Esophagus squamous epithelium (tissue), 4 donors: ENCODE measurements at regions not wholly inside any gene's neighbourhood (a gene's known extent, or its start where the extent isn't known, plus 50 kb on each side); places are given as distances from the start of the nearest gene placed in this dataset.

ENCODE experiments used
- POLR2A ChIP-seq, 4 donors: fragments of 450-650 bp; IDR thresholded peaks; one replicate each; pipeline ENCODE4 v1.6.1; 2017; ENCODE audit warnings: antibody characterized with exemption in 4 of 4, mild to moderate bottlenecking in 4 of 4, moderate library complexity in 3 of 4
- TF ChIP-seq, protein P1 (sequence below), 6 experiments: fragments of 450-650 bp in 4 of 6; fragments of 200-600 bp in 2 of 6; sonication (generic) in 2 of 6; IDR thresholded peaks; one replicate each; pipeline ENCODE4 v1.5.1; 2016 to 2019; ENCODE audit warnings: antibody characterized with exemption in 6 of 6, mild to moderate bottlenecking in 4 of 6, moderate library complexity in 4 of 6

DNA sequence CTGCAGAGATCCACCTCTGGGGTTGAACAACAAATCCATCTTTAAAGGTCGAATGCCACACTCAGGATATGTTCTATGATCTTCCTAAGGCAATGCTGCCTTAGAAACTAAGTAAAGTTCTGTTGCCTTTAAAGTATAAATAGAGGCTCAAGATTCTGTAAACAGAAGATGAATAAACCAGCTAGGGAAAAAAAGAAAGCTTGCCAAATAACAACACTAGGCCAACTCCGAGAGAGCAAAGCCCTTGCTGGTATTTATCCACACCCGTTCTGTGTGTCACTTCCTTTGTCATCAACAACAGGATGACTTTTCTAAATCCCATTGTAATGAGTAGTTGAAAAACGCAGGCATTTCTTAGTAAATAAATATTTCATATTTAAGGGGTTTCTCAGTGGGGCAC is 330.0 kb upstream of the GLI3 start:
- TF ChIP-seq, protein P1, sequence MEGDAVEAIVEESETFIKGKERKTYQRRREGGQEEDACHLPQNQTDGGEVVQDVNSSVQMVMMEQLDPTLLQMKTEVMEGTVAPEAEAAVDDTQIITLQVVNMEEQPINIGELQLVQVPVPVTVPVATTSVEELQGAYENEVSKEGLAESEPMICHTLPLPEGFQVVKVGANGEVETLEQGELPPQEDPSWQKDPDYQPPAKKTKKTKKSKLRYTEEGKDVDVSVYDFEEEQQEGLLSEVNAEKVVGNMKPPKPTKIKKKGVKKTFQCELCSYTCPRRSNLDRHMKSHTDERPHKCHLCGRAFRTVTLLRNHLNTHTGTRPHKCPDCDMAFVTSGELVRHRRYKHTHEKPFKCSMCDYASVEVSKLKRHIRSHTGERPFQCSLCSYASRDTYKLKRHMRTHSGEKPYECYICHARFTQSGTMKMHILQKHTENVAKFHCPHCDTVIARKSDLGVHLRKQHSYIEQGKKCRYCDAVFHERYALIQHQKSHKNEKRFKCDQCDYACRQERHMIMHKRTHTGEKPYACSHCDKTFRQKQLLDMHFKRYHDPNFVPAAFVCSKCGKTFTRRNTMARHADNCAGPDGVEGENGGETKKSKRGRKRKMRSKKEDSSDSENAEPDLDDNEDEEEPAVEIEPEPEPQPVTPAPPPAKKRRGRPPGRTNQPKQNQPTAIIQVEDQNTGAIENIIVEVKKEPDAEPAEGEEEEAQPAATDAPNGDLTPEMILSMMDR (IDR thresholded peaks at IDR 0.05): no peak
- no peak for TF ChIP-seq POLR2A (IDR thresholded peaks at IDR 0.05)
